Skeletal muscle cell (primary cell): ENCODE measurements at regions not wholly inside any gene's neighbourhood (a gene's known extent, or its start where the extent isn't known, plus 50 kb on each side); places are given as distances from the start of the nearest gene placed in this dataset.
"Not testable (repeated sequence)": the region's sequence is repeated elsewhere in the genome, so short reads cannot be mapped to it uniquely, and the experiment has no call there.

Experiments
- DNase-seq: peaks from one replicate; pipeline ENCODE4 v3.0.0-alpha.2; 2010; ENCODE audit warnings: low read depth
- H3K4me3 ChIP-seq: 2 replicates; pipeline ENCODE4 v1.5.1; 2011; ENCODE audit warnings: low read depth, mild to moderate bottlenecking, control low read depth, low read length, moderate library complexity

- peak; percentile 20 for DNase-seq
These were observed 1138.2 kb downstream of the TAF11L14 start for GRCh38 chr5:18772475-18772874.

GRCh38 chr5:18778225-18778624 lies 1144.0 kb downstream of the TAF11L14 start:
- DNase-seq: no peak
- no peak overlapping the region for H3K4me3 ChIP-seq

More at GRCh38 chr5:18772475-18772874, 1138.2 kb downstream of the TAF11L14 start:
- H3K4me3 ChIP-seq: no peak overlapping the region

- DNase-seq: no peak
These were observed 1155.1 kb downstream of the TAF11L14 start for GRCh38 chr5:18789218-18789998.

GRCh38 chr5:18792145-18792544 lies 1157.9 kb downstream of the TAF11L14 start:
- DNase-seq: no peak
- H3K4me3 ChIP-seq: no peak overlapping the region

More at GRCh38 chr5:18789218-18789998, 1155.1 kb downstream of the TAF11L14 start:
- H3K4me3 ChIP-seq: no peak overlapping the region

DNA sequence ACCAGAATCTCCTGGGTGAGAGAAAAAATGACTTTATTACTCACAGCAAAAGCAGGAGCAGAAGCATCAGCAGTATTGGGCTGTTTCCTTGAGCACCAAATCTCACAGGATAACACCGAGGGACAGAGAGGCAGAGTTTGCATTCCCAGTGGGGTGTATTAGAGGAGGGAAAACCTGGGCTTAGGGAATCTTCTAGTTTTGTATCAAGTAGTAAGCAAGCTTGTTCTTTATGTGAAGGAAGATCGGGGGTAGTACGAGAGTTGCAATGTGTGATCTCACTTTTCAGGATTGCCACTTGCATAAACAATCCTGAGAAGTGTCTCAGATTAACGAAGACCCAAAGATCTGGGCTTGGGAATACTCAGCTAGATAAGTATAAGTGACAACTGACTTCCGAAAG lies 1163.0 kb downstream of the TAF11L14 start:
- H3K4me3 ChIP-seq: no peak overlapping the region
- DNase-seq: no peak

GRCh38 chr5:18798058-18798457 lies 1163.8 kb downstream of the TAF11L14 start:
- no peak for DNase-seq
- no peak overlapping the region for H3K4me3 ChIP-seq

GRCh38 chr5:18799482-18800128 lies 1165.3 kb downstream of the TAF11L14 start:
- no peak for DNase-seq
- no peak overlapping the region for H3K4me3 ChIP-seq

GRCh38 chr5:18800293-18801025 lies 1166.2 kb downstream of the TAF11L14 start:
- H3K4me3 ChIP-seq: no peak overlapping the region
- DNase-seq: no peak

GRCh38 chr5:18801413-18801812 lies 1167.2 kb downstream of the TAF11L14 start:
- not testable (repeated sequence) for H3K4me3 ChIP-seq, DNase-seq

DNA sequence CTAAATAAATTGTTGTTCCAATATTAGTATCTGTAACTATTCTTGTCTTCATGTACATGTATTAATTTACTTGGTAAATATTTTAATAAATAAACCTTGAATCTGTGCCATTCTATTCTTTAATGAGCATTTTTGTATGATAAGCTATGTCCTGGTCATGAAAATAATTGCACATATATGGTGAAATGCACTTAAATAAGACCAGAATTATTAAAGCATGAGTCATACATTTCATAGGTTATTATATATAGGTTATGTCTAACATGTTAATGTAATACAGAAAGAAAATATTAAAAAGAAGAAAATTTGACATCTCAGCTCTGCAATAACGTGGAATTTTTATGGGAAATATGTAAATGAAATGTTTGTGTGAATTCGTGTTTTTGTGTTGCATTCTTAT lies 1168.1 kb downstream of the TAF11L14 start:
- DNase-seq: no peak
- H3K4me3 ChIP-seq: no peak overlapping the region

- no peak overlapping the region for H3K4me3 ChIP-seq
- no peak for DNase-seq
These were observed 1171.1 kb downstream of the TAF11L14 start for GRCh38 chr5:18805376-18805775.

GRCh38 chr5:18807256-18808149 lies 1173.2 kb downstream of the TAF11L14 start:
- DNase-seq: no peak
- H3K4me3 ChIP-seq: no peak overlapping the region

DNA sequence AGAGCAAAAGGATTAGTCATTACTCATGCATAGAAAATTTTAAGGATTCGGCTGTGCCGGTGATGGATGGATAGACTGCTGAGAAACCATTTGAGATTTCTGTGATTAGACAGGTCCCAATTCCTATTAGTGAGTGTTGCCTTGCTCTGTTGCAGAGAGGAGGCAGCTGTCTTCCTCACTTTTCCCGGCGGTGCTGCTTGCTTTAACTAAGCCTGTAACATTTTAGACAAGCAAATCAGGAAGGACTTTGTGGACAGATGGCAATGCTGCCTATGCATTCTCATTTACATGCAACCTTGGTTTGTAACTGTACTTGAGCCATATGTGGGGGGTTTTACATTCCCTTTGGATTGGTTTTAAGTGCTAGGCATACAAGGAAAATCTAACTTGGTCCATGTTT lies 1176.3 kb downstream of the CDH18 start:
- DNase-seq: no peak
- H3K4me3 ChIP-seq: no peak overlapping the region

DNA sequence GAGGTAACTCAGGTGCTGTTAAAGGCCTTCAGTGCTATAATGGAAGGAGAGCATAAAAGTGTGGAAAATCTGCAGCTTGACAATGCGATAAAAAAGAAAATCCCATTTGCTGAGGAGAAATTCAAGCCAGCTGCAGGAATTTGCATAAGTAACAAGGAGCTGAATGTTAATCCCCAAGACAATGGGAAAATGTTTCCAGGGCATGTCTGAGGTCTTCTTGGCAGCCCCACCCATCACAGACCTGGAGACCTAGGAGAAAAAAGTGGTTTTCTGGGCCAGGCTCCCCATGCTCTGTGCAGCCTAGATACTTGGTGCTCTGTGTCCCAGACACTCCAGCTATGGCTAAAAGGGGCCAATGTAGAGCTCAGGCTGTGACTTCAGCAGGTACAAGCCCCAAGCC lies 1159.6 kb downstream of the CDH18 start:
- H3K4me3 ChIP-seq: no peak overlapping the region
- no peak for DNase-seq

- H3K4me3 ChIP-seq: no peak overlapping the region
- DNase-seq: no peak
These were observed 1158.5 kb downstream of the CDH18 start for GRCh38 chr5:18829539-18829938.

- no peak overlapping the region for H3K4me3 ChIP-seq
- no peak for DNase-seq
These were observed 1137.8 kb downstream of the CDH18 start for GRCh38 chr5:18850216-18850615.

DNA sequence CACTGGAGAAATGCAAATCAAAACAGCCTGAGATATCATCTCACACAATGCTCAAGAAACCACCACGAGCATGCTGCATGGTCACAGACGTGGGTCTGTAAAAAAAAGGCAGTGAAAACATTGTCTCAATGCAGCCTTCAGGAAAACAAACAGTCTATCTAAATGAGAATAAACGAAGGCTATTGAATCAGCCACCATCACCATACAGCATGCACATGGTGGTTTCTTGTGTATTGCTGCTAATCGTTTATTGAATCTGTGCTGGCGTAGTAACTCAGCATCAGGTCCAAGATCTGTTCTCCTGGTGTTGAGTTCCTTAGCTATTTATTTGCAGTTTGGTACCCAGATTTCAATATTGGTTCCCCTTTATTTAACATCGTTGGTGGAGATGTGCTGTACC lies 1115.0 kb downstream of the CDH18 start:
- no peak for DNase-seq
- H3K4me3 ChIP-seq: no peak overlapping the region

DNA sequence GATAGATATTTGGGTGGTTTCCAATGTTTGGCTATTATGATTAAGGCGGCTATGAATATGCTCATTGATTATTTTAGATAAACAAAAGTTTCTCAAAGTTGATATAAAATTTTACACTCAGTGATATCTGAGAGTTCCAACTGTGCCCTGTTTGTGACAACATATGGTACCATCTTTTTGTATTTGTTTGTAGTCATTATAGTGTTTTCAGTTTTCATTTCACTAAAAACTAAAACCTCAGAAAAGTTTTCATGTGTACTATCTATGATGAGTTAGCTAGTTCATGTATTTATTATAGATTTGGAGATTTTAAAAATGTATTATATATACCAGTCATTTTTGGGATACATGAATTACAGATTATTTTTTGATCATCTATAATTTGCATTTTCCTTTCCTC lies 1111.4 kb downstream of the CDH18 start:
- H3K4me3 ChIP-seq: no peak overlapping the region
- no peak for DNase-seq

DNA sequence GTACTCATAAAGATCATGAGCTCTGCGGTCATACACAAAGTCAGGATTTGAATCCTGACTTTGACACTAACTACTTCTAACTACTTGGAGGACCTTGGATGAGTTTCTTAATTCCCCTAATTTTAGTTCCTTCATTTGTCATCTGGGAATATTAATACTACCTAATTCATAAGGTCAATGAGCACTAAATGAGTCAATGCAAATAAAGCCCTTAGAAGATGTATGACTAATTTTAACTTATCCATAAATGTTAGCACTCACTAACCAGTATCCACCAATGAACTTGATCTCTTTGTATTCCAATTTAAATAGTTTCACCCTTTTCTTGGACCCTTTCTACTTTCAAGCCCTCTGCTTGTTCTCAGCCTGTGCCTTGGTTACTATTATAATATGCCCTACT lies 1106.4 kb downstream of the CDH18 start:
- no peak overlapping the region for H3K4me3 ChIP-seq
- no peak for DNase-seq
